GM08714 (cell line): ENCODE measurements at regions not wholly inside any gene's neighbourhood (a gene's known extent, or its start where the extent isn't known, plus 50 kb on each side); places are given as distances from the start of the nearest gene placed in this dataset.

Experiments
- H3K4me3 ChIP-seq: fragments of 200-500 bp; sonication (Bioruptor generic); 2 replicates; pipeline ENCODE4 v1.5.1; 2014; ENCODE audit warnings: mild to moderate bottlenecking, low read length, inconsistent platforms
- ZNF274 ChIP-seq: IDR thresholded peaks from 2 replicates; pipeline ENCODE4 v1.6.1; 2012; ENCODE audit warnings: mild to moderate bottlenecking, low read depth, low read length

GRCh38 chr4:53722110-53722509 is 130.8 kb upstream of the LNX1 start:
- no peak overlapping the region for H3K4me3 ChIP-seq
- TF ChIP-seq ZNF274, result no peak

GRCh38 chr4:53721263-53721662 is 130.0 kb upstream of the LNX1 start:
- no peak overlapping the region for H3K4me3 ChIP-seq
- TF ChIP-seq ZNF274, result no peak

GRCh38 chr4:53720776-53721175 is 129.5 kb upstream of the LNX1 start:
- no peak overlapping the region for H3K4me3 ChIP-seq
- TF ChIP-seq ZNF274, result no peak

- H3K4me3 ChIP-seq, result no peak overlapping the region
- no peak for TF ChIP-seq ZNF274
These were observed 125.8 kb upstream of the LNX1 start for GRCh38 chr4:53717064-53717549.

GRCh38 chr4:53716471-53717063 is 125.3 kb upstream of the LNX1 start:
- TF ChIP-seq ZNF274, result no peak
- no peak overlapping the region for H3K4me3 ChIP-seq

- H3K4me3 ChIP-seq, result no peak overlapping the region
- TF ChIP-seq ZNF274, result no peak
These were observed 124.7 kb upstream of the LNX1 start for GRCh38 chr4:53716011-53716410.

GRCh38 chr4:53714236-53715140 is 123.2 kb upstream of the LNX1 start:
- no peak overlapping the region for H3K4me3 ChIP-seq
- TF ChIP-seq ZNF274, result no peak

- no peak for TF ChIP-seq ZNF274
- H3K4me3 ChIP-seq, result no peak overlapping the region
These were observed 122.5 kb upstream of the LNX1 start for GRCh38 chr4:53713767-53714166.

- TF ChIP-seq ZNF274, result no peak
- no peak overlapping the region for H3K4me3 ChIP-seq
These were observed 122.0 kb upstream of the LNX1 start for GRCh38 chr4:53713296-53713695.

GRCh38 chr4:53712408-53713020 is 121.2 kb upstream of the LNX1 start:
- TF ChIP-seq ZNF274, result no peak
- no peak overlapping the region for H3K4me3 ChIP-seq

GRCh38 chr4:53711926-53712325 is 120.6 kb upstream of the LNX1 start:
- no peak overlapping the region for H3K4me3 ChIP-seq
- TF ChIP-seq ZNF274, result no peak

- H3K4me3 ChIP-seq, result no peak overlapping the region
- TF ChIP-seq ZNF274, result no peak
These were observed 118.4 kb upstream of the LNX1 start for GRCh38 chr4:53709693-53710092.

GRCh38 chr4:53707491-53707890 is 116.2 kb upstream of the LNX1 start:
- TF ChIP-seq ZNF274, result no peak
- H3K4me3 ChIP-seq, result no peak overlapping the region

GRCh38 chr4:53706422-53707032 is 115.2 kb upstream of the LNX1 start:
- no peak overlapping the region for H3K4me3 ChIP-seq
- TF ChIP-seq ZNF274, result no peak
